HG03378 (cell line): ENCODE measurements at regions not wholly inside any gene's neighbourhood (a gene's known extent, or its start where the extent isn't known, plus 50 kb on each side); places are given as distances from the start of the nearest gene placed in this dataset.

Source experiments
- ATAC-seq: cut with Tn5 transposase; IDR thresholded peaks from one replicate; pipeline ENCODE4 v1.9.1; 2021; ENCODE audit warnings: mild to moderate bottlenecking, moderate library complexity; ENCODE audit not compliant: unreplicated experiment

- ATAC-seq: no peak
Observed at GRCh38 chr5:126189231-126189630, 234.0 kb upstream of the GRAMD2B start.

- no peak for ATAC-seq
Observed at GRCh38 chr5:126189862-126190261, 233.3 kb upstream of the GRAMD2B start.

- ATAC-seq: no peak
Observed at GRCh38 chr5:126192226-126192625, 231.0 kb upstream of the GRAMD2B start.

- ATAC-seq: no peak
Observed at GRCh38 chr5:126195410-126196100, 227.7 kb upstream of the GRAMD2B start.

GRCh38 chr5:126198531-126198930, 224.7 kb upstream of the GRAMD2B start:
- no peak for ATAC-seq

- ATAC-seq: no peak
Observed at GRCh38 chr5:126199467-126199866, 223.7 kb upstream of the GRAMD2B start.

GRCh38 chr5:126208691-126209090, 214.5 kb upstream of the GRAMD2B start:
- no peak for ATAC-seq

DNA sequence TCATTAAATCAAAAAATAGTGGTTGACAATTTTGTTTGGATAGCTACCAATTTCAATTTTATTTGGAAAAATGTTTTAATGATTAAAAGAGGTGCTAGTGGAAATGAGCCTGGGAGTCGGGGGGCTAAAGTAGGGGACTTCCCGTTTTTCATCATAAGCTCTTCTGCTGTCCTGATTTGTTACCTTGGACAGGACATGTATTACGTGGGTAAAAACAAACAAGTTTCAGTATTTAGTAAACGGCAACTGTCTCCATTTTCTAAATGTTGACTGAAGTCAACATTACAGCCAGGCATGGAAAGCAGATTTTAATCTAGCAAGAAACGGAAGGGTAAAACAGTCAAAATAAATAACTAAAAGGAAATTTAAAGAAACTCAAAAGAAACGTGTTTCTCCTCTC, 212.3 kb upstream of the GRAMD2B start:
- no peak for ATAC-seq

DNA sequence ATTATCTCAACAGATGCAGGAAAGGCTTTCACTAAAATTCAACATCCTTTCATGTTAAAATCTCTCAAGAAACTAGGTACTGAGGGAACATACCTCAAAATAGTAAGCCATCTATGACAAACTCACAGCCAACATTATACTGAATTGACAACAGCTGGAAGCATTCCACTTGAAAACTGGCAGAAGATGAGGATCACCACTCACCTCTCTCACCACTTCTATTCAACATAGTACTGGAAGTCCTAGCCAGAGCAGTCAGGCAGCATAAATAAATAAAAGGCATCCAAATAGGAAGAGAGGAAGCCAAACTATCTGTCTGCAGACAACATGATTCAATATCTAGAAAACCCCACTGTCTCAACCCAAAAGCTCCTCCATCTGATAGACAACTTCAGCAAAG, 203.6 kb upstream of the GRAMD2B start:
- ATAC-seq: no peak

- ATAC-seq: no peak
Observed at GRCh38 chr5:126220725-126221124, 202.5 kb upstream of the GRAMD2B start.

GRCh38 chr5:126228934-126229333, 194.3 kb upstream of the GRAMD2B start:
- no peak for ATAC-seq

DNA sequence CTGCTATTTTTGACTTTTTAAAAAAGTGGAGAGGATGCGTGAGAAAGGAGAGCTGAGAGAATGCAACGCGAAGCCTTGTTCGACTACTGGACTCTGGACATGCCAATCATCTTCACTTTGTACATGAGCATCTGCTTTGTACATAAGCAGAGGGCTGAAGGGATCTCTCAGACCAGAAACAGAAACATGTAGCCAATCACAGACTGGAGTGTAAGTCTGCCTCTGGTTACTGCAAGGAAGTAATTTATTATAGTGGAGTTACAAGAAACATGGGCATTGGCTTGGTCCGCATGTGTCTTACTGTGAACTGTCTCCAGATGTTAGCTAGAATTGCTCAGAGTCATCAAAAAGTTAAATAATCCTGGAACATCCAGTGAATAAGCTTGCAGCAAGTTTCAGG, 190.0 kb upstream of the GRAMD2B start:
- no peak for ATAC-seq

- peak; percentile 59 for ATAC-seq
Observed at GRCh38 chr5:126234563-126235195, 188.5 kb upstream of the GRAMD2B start.

DNA sequence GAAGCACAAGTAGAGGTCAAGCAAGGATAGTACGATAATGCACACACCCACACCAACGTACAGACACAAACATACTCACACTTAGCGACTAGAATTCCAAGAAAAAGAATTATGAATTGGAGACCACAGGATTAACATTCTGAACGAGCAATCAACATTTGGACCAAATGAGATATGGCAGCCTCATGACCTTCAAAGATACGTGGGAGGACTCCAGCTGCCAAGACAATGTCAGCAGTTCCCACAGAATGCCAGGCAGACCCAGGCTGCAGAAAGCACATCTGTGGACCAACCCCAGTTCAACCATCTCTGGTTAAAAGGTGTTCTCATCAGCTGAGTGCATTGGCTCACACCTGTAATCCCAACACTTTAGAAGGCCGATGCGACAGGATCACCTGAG, 187.6 kb upstream of the GRAMD2B start:
- no peak for ATAC-seq

DNA sequence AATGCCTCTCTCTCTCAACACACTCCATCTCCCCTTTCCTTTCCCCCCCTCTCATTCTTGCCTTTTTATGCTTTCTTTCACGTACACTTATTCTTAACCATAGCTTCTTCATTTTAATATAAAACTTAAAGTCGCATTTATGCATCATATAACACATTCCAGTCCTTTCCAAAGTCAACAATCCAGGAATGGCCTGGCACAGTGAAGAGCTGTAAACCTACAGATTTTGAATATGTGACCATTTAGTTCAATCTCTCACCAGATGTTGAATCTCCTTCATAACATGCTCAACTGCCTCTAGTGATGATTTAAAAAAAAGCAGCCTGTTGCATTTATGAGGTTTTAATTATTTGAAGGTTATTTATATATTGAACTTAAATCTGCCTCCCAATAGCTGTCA, 186.2 kb upstream of the GRAMD2B start:
- ATAC-seq: no peak

DNA sequence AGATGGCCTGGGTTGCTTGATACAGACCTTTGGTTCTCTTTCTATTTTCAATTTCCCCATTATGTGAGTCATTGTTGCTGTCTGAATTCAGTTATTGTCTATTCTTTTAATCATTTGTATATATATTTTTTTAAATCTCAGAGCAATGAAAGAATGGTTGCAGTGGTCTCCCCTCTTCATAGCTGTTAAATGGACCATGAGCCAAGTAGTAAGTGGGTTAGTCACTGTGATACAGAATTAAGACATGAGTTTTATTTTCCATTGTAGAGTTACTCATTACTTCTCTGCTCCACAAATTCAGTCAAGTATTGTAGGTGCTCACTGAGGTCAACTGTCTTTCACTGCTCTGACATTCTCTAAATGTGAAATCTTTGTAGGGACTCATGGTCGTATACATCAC, 174.6 kb upstream of the GRAMD2B start:
- no peak for ATAC-seq

GRCh38 chr5:126251024-126251423, 172.2 kb upstream of the GRAMD2B start:
- no peak for ATAC-seq

DNA sequence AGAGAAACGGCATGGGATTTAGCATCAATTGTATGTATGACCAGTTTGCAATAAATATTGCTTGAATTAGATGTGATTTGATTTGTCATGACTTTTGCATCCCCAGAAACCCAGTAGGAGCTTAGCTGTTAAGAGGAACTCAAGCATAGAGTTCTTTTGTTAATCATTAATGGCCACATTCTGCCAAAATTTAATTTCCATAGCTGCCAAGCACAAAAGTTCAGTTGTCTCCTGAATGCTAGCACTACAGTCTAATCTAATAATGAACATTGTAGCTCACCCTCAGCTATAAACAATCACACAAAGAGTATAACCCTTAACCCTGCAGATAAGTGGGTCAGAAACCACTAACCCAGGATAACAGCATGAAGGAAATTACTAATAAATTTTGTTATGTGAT, 169.8 kb upstream of the GRAMD2B start:
- ATAC-seq: no peak

DNA sequence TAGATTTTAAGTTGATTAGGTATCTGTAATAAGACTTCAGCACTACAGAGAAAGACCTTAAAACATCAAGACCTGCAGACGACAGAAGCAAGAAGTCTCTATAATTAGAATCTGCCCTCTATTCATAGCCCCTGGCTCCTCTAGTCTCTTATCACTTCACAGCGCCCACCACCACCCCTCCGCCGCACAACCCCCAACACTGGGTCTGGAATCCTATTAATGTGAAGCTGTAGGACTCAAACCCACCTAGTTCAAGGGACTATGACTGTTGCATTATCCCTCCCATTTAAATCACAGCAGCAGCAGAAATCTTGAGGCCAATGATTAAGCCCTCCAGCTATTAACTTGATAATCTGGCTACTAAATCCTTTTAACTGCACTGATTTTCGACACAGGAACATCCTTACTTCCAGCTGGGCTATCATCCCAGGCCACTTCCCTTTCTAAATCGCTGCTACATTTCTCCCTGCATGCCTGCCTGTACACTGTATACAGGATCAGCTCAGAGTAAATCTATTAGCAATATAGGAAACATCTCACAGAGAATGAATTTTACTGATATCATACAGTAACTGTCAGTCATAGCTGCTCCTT, 159.5 kb upstream of the GRAMD2B start:
- no peak for ATAC-seq

DNA sequence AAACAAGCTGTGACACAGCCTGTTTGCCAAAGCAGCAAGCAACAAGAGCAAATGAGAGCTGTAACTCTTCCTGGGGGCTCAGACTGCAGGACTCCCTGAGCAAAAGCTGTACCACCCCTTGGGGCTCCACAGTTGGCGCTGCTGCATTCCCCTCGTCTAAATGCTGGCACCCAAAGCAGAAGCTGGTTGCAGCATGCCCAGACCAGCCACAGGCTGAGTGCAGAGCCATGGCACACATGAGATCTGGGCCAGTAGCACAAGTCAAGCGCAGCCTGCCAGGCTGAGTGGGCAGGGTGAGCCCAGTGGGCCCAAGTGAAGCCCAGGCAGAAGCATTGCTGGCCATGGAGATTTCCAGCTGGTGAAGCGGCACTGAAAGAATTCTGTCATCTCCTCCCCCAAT, 157.3 kb upstream of the GRAMD2B start:
- ATAC-seq: no peak

DNA sequence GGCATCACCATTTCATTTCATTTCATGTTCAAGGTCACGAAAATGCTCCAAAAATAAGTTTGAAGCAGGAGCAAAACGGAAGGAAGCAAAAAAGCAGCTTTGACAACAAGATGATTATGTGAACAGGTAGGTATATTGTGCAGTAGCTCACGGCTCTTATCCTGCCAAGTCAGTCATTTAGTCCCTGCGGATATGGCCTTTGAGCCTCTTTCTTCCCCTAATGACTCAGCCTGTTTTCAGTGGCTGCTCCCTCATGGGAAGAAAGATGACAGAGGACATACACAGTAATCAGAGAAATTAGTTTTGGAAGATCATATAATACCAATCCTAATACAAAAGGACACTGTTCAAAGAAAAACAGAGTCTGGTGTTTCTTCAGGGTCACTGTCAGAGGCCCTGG, 155.8 kb upstream of the GRAMD2B start:
- ATAC-seq: no peak

GRCh38 chr5:126268697-126269315, 154.4 kb upstream of the GRAMD2B start:
- no peak for ATAC-seq
